ENCODE measurements at regions not wholly inside any gene's neighbourhood (a gene's known extent, or its start where the extent isn't known, plus 50 kb on each side); places are given as distances from the start of the nearest gene placed in this dataset.

DNA sequence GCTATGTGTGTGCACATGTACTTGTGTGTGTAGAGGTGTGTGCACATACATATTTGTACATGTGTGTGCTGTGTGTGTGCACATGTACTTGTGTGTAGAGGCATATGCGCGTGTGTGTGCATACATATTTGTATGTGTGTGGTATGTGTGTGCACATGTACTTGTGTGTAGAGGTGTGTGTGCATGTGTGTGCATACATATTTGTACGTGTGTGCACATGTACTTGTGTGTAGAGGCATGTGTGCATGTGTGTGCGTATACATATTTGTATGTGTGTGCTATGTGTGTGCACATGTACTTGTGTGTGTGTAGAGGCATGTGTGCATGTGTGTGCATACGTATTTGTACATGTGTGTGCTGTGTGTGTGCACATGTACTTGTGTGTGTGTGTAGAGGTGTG is 291.9 kb downstream of the AJAP1 start:
- DNase-seq (no peak), ATAC-seq (no peak)
- Mint-ChIP-seq H3K4me1 (ENCODE audit: low read depth) (no peaks in the 10 kb centered on the region), H3K9me3 (no peaks in the 10 kb centered on the region), H3K27me3 (ENCODE audit: low read depth) (peaks cover 5% of the 10 kb centered on the region), H3K36me3 (ENCODE audit: insufficient read depth) (no peaks in the 10 kb centered on the region), H3K4me3 (no peak overlapping the region)

- ATAC-seq (no peak), DNase-seq (no peak)
- Mint-ChIP-seq H3K36me3 (ENCODE audit: insufficient read depth) (no peaks in the 10 kb centered on the region), H3K4me3 (no peak overlapping the region), H3K4me1 (ENCODE audit: low read depth) (no peaks in the 10 kb centered on the region), H3K9me3 (no peaks in the 10 kb centered on the region), H3K27me3 (ENCODE audit: low read depth) (peaks cover 5% of the 10 kb centered on the region)
Measured at GRCh38 chr1:4944911-4945310, 290.5 kb downstream of the AJAP1 start.

GRCh38 chr1:4944072-4944471 is 289.7 kb downstream of the AJAP1 start:
- H3K9me3 Mint-ChIP-seq = peaks cover 7% of the 10 kb centered on the region
- DNase-seq (no peak), ATAC-seq (no peak)
- H3K36me3 Mint-ChIP-seq (ENCODE audit: insufficient read depth) = no peaks in the 10 kb centered on the region
- H3K4me3 Mint-ChIP-seq = no peak overlapping the region
- peaks cover 5% of the 10 kb centered on the region for H3K27me3 Mint-ChIP-seq (ENCODE audit: low read depth)
- no peaks in the 10 kb centered on the region for H3K4me1 Mint-ChIP-seq (ENCODE audit: low read depth)

GRCh38 chr1:4939266-4939665 is 284.9 kb downstream of the AJAP1 start:
- Mint-ChIP-seq H3K36me3 (ENCODE audit: insufficient read depth) (no peaks in the 10 kb centered on the region), H3K4me3 (no peak overlapping the region), H3K4me1 (ENCODE audit: low read depth) (no peaks in the 10 kb centered on the region), H3K9me3 (peaks cover 7% of the 10 kb centered on the region), H3K27me3 (ENCODE audit: low read depth) (peaks cover under 1% of the 10 kb centered on the region)
- ATAC-seq (no peak), DNase-seq (no peak)

- peaks cover 2% of the 10 kb centered on the region for H3K27me3 Mint-ChIP-seq (ENCODE audit: low read depth)
- DNase-seq = no peak
- no peaks in the 10 kb centered on the region for H3K36me3 Mint-ChIP-seq (ENCODE audit: insufficient read depth)
- no peak overlapping the region for H3K4me3 Mint-ChIP-seq
- ATAC-seq = no peak
- H3K9me3 Mint-ChIP-seq = peaks cover 7% of the 10 kb centered on the region
- H3K4me1 Mint-ChIP-seq (ENCODE audit: low read depth) = no peaks in the 10 kb centered on the region
Measured at GRCh38 chr1:4937876-4938534, 283.6 kb downstream of the AJAP1 start.

- Mint-ChIP-seq H3K4me1 (ENCODE audit: low read depth) (no peaks in the 10 kb centered on the region), H3K27me3 (ENCODE audit: low read depth) (peaks cover 2% of the 10 kb centered on the region), H3K9me3 (peaks cover 7% of the 10 kb centered on the region), H3K36me3 (ENCODE audit: insufficient read depth) (no peaks in the 10 kb centered on the region), H3K4me3 (no peak overlapping the region)
- DNase-seq = no peak
- no peak for ATAC-seq
Measured at GRCh38 chr1:4935807-4936206, 281.4 kb downstream of the AJAP1 start.

DNA sequence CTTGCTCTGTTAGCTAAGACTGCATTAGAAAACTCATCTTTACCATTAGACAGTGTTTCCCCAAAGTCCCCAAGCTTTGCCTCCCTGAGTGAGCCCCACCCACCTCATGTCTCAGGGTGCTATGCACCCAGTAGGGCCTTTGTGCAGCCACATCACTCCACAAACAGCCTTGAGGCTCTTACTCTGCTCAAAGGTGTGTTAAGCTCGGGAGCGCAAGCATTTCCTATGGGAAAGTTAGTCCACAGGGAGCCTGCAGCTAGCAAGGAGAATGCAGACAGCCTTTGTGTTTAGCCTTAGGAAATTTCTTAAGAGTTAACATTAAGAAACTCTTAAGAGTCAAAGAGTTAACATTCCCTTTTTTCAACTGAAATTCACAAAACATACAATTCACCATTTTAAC is 278.8 kb downstream of the AJAP1 start:
- Mint-ChIP-seq H3K36me3 (ENCODE audit: insufficient read depth) (no peaks in the 10 kb centered on the region), H3K4me3 (no peak overlapping the region), H3K9me3 (no peaks in the 10 kb centered on the region), H3K4me1 (ENCODE audit: low read depth) (no peaks in the 10 kb centered on the region), H3K27me3 (ENCODE audit: low read depth) (peaks cover 3% of the 10 kb centered on the region)
- ATAC-seq (no peak), DNase-seq (no peak)

- Mint-ChIP-seq H3K27me3 (ENCODE audit: low read depth) (peaks cover 3% of the 10 kb centered on the region), H3K9me3 (no peaks in the 10 kb centered on the region), H3K4me1 (ENCODE audit: low read depth) (no peaks in the 10 kb centered on the region), H3K36me3 (ENCODE audit: insufficient read depth) (no peaks in the 10 kb centered on the region), H3K4me3 (no peak overlapping the region)
- no peak for ATAC-seq
- DNase-seq = no peak
Measured at GRCh38 chr1:4932311-4933030, 278.1 kb downstream of the AJAP1 start.

DNA sequence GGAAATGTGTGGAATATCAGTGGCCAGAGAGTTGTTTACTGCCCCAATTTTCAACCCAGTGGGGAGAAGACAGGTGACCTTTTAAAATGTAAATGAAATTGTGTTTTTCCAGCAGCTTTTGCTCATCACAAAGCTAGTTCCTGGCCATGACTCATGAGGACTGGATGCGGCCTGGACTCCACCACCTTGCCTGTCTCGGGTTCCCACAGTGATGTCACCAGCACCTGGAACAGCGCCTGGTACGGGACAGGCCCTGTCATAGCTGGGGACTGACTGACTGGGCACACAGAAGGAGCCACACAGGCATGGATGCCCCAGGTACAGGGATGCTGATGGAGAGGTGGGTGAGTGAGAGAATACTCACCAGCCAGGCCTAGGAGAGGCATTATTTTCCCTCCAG is 277.1 kb downstream of the AJAP1 start:
- Mint-ChIP-seq H3K36me3 (ENCODE audit: insufficient read depth) (no peaks in the 10 kb centered on the region), H3K4me3 (no peak overlapping the region), H3K9me3 (no peaks in the 10 kb centered on the region), H3K4me1 (ENCODE audit: low read depth) (no peaks in the 10 kb centered on the region), H3K27me3 (ENCODE audit: low read depth) (peaks cover 3% of the 10 kb centered on the region)
- ATAC-seq = no peak
- DNase-seq = no peak

DNA sequence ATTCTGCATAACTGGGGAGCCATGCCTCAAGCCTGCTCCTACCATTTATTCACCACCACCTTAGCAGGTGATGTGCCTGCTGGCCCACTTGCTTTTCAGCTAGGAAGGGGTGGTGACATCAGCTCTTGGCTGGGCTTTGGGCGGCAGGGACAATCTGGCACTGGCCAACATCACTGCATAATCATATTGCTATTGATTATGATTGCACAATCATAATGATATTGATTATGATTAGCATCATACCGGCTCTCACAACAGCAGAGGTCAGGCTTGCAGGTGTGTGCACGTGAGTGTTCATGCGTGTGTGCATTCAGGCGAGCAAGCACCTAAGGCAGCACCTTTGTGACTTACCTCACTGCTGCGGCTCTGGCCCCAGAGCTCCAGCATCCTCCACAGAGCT is 273.8 kb downstream of the AJAP1 start:
- ATAC-seq (no peak), DNase-seq (no peak)
- Mint-ChIP-seq H3K36me3 (ENCODE audit: insufficient read depth) (no peaks in the 10 kb centered on the region), H3K9me3 (no peaks in the 10 kb centered on the region), H3K27me3 (ENCODE audit: low read depth) (peaks cover 4% of the 10 kb centered on the region), H3K4me3 (no peak overlapping the region), H3K4me1 (ENCODE audit: low read depth) (no peaks in the 10 kb centered on the region)

- ATAC-seq = no peak
- H3K9me3 Mint-ChIP-seq = peaks cover 11% of the 10 kb centered on the region
- peaks cover 4% of the 10 kb centered on the region for H3K27me3 Mint-ChIP-seq (ENCODE audit: low read depth)
- no peaks in the 10 kb centered on the region for H3K36me3 Mint-ChIP-seq (ENCODE audit: insufficient read depth)
- no peak overlapping the region for H3K4me3 Mint-ChIP-seq
- DNase-seq = no peak
- no peaks in the 10 kb centered on the region for H3K4me1 Mint-ChIP-seq (ENCODE audit: low read depth)
Measured at GRCh38 chr1:4924356-4924755, 269.9 kb downstream of the AJAP1 start.

- H3K4me3 Mint-ChIP-seq = no peak overlapping the region
- DNase-seq = no peak
- H3K27me3 Mint-ChIP-seq (ENCODE audit: low read depth) = peaks cover 7% of the 10 kb centered on the region
- H3K4me1 Mint-ChIP-seq (ENCODE audit: low read depth) = no peaks in the 10 kb centered on the region
- ATAC-seq = no peak
- no peaks in the 10 kb centered on the region for H3K36me3 Mint-ChIP-seq (ENCODE audit: insufficient read depth)
- H3K9me3 Mint-ChIP-seq = peaks cover 15% of the 10 kb centered on the region
Measured at GRCh38 chr1:4916610-4917009, 262.2 kb downstream of the AJAP1 start.

- Mint-ChIP-seq H3K4me3 (no peak overlapping the region), H3K4me1 (ENCODE audit: low read depth) (no peaks in the 10 kb centered on the region), H3K9me3 (peaks cover 11% of the 10 kb centered on the region), H3K36me3 (ENCODE audit: insufficient read depth) (no peaks in the 10 kb centered on the region), H3K27me3 (ENCODE audit: low read depth) (peaks cover 7% of the 10 kb centered on the region)
- no peak for DNase-seq
- ATAC-seq = no peak
Measured at GRCh38 chr1:4915154-4915553, 260.7 kb downstream of the AJAP1 start.

DNA sequence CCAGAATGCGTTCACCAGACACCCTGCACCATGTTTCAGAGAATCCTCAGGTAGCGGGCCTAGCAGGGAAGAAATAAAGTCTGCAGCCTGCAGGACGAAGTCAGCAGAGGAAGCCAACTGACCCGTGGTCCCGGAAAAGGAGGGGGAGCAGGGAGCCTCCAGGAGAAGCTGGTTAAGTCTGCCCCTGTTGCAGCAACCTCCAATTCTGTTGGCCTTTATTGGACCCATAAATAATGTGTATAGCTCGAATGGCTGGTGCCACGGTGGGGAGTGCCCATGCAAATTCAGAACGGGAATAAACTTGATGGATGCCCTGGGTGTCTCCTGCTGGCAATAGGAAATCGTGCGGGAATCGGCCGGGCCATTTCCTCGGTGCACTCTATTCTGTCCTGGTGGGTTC is 254.1 kb downstream of the AJAP1 start:
- DNase-seq (no peak), ATAC-seq (no peak)
- H3K36me3 Mint-ChIP-seq (ENCODE audit: insufficient read depth) = no peaks in the 10 kb centered on the region
- no peaks in the 10 kb centered on the region for H3K4me1 Mint-ChIP-seq (ENCODE audit: low read depth)
- peaks cover 4% of the 10 kb centered on the region for H3K9me3 Mint-ChIP-seq
- H3K4me3 Mint-ChIP-seq = no peak overlapping the region
- H3K27me3 Mint-ChIP-seq (ENCODE audit: low read depth) = no peaks in the 10 kb centered on the region

- H3K9me3 Mint-ChIP-seq = peaks cover 4% of the 10 kb centered on the region
- peaks cover 17% of the 10 kb centered on the region for H3K27me3 Mint-ChIP-seq (ENCODE audit: low read depth)
- no peaks in the 10 kb centered on the region for H3K36me3 Mint-ChIP-seq (ENCODE audit: insufficient read depth)
- H3K4me1 Mint-ChIP-seq (ENCODE audit: low read depth) = no peaks in the 10 kb centered on the region
- ATAC-seq (no peak), DNase-seq (no peak)
- H3K4me3 Mint-ChIP-seq = no peak overlapping the region
Measured at GRCh38 chr1:4894566-4894965, 240.2 kb downstream of the AJAP1 start.

All from activated T-cell treated with anti-CD3 and anti-CD28 coated beads, Interleukin-2, amount 50 U/mL, for 4 hours (primary cell).